HG03457 (cell line): ENCODE measurements at regions not wholly inside any gene's neighbourhood (a gene's known extent, or its start where the extent isn't known, plus 50 kb on each side); places are given as distances from the start of the nearest gene placed in this dataset.
"Not testable (repeated sequence)": the region's sequence is repeated elsewhere in the genome, so short reads cannot be mapped to it uniquely, and the experiment has no call there.

Experiments used
- ATAC-seq: cut with Tn5 transposase; IDR thresholded peaks from one replicate; pipeline ENCODE4 v1.9.1; 2021; ENCODE audit warnings: moderate number of reproducible peaks; ENCODE audit not compliant: unreplicated experiment

- not testable (repeated sequence) for ATAC-seq
These were observed 1014.9 kb downstream of the SOCS6 start for GRCh38 chr18:71303743-71304142.

- ATAC-seq: no peak
These were observed 1012.8 kb downstream of the SOCS6 start for GRCh38 chr18:71301596-71301995.

GRCh38 chr18:71294201-71294600 is 1005.4 kb downstream of the SOCS6 start:
- ATAC-seq: not testable (repeated sequence)

- ATAC-seq: no peak
These were observed 1004.5 kb downstream of the SOCS6 start for GRCh38 chr18:71293322-71293721.

- ATAC-seq: no peak
These were observed 998.4 kb downstream of the SOCS6 start for GRCh38 chr18:71287268-71287667.

- ATAC-seq: no peak
These were observed 963.6 kb downstream of the SOCS6 start for GRCh38 chr18:71252351-71252865.

GRCh38 chr18:71250191-71250590 is 961.3 kb downstream of the SOCS6 start:
- ATAC-seq: no peak

GRCh38 chr18:71249791-71250190 is 960.9 kb downstream of the SOCS6 start:
- ATAC-seq: no peak

- no peak for ATAC-seq
These were observed 954.1 kb downstream of the SOCS6 start for GRCh38 chr18:71242981-71243380.

GRCh38 chr18:71238974-71239624 is 950.3 kb downstream of the SOCS6 start:
- no peak for ATAC-seq

GRCh38 chr18:71237641-71238040 is 948.8 kb downstream of the SOCS6 start:
- ATAC-seq: no peak

- ATAC-seq: no peak
These were observed 944.3 kb downstream of the SOCS6 start for GRCh38 chr18:71233177-71233576.

GRCh38 chr18:71223486-71223885 is 934.6 kb downstream of the SOCS6 start:
- ATAC-seq: no peak

- ATAC-seq: no peak
These were observed 932.6 kb downstream of the SOCS6 start for GRCh38 chr18:71221405-71221804.

GRCh38 chr18:71212739-71213138 is 923.9 kb downstream of the SOCS6 start:
- not testable (repeated sequence) for ATAC-seq

- ATAC-seq: no peak
These were observed 923.4 kb downstream of the SOCS6 start for GRCh38 chr18:71212222-71212621.

GRCh38 chr18:71209944-71210343 is 921.1 kb downstream of the SOCS6 start:
- ATAC-seq: no peak

- ATAC-seq: no peak
These were observed 905.6 kb downstream of the SOCS6 start for GRCh38 chr18:71194438-71194837.

- ATAC-seq: no peak
These were observed 900.7 kb downstream of the SOCS6 start for GRCh38 chr18:71189581-71189980.

GRCh38 chr18:71168557-71169145 is 879.8 kb downstream of the SOCS6 start:
- no peak for ATAC-seq

- ATAC-seq: no peak
These were observed 847.6 kb downstream of the SOCS6 start for GRCh38 chr18:71136487-71136886.

GRCh38 chr18:71134122-71134521 is 845.3 kb downstream of the SOCS6 start:
- ATAC-seq: no peak

- ATAC-seq: no peak
These were observed 843.1 kb downstream of the SOCS6 start for GRCh38 chr18:71131918-71132317.
